ENCODE measurements at regions not wholly inside any gene's neighbourhood (a gene's known extent, or its start where the extent isn't known, plus 50 kb on each side); places are given as distances from the start of the nearest gene placed in this dataset.

- TF ChIP-seq POLR2AphosphoS5 (IDR thresholded peaks at IDR 0.05; ENCODE audit: low read depth) (no peak), JUNB (IDR thresholded peaks at IDR 0.05; ENCODE audit: unreplicated experiment) (no peak), CTCF (conservative IDR thresholded peaks at IDR 0.05; ENCODE audit: low read depth in 2 of 2) (no peak), EZH2phosphoT487 (IDR thresholded peaks at IDR 0.05; ENCODE audit: unreplicated experiment) (no peak), NANOG (IDR thresholded peaks at IDR 0.05; ENCODE audit: borderline replicate concordance) (no peak), REST (IDR thresholded peaks at IDR 0.05; ENCODE audit: unreplicated experiment) (no peak)
Observed at GRCh38 chr9:91048749-91049148, 247.1 kb downstream of the SYK start.
